Daoy (cell line): ENCODE measurements at regions not wholly inside any gene's neighbourhood (a gene's known extent, or its start where the extent isn't known, plus 50 kb on each side); places are given as distances from the start of the nearest gene placed in this dataset.

Experiments
- DNase-seq: peaks from one replicate; pipeline ENCODE4 v3.0.0-alpha.2; 2015; ENCODE audit warnings: low read depth

GRCh38 chr2:221051162-221051561, 520.9 kb downstream of the EPHA4 start:
- DNase-seq, result no peak

- no peak for DNase-seq
Measured at GRCh38 chr2:221060376-221060775, 511.7 kb downstream of the EPHA4 start.

GRCh38 chr2:221063568-221063967, 508.5 kb downstream of the EPHA4 start:
- DNase-seq, result no peak

GRCh38 chr2:221064058-221064854, 507.8 kb downstream of the EPHA4 start:
- no peak for DNase-seq

GRCh38 chr2:221064880-221065279, 507.2 kb downstream of the EPHA4 start:
- no peak for DNase-seq

- no peak for DNase-seq
Measured at GRCh38 chr2:221068123-221068522, 504.0 kb downstream of the EPHA4 start.

- DNase-seq, result no peak
Measured at GRCh38 chr2:221070106-221070505, 502.0 kb downstream of the EPHA4 start.

- no peak for DNase-seq
Measured at GRCh38 chr2:221073326-221074049, 498.6 kb downstream of the EPHA4 start.

- DNase-seq, result no peak
Measured at GRCh38 chr2:221074238-221074637, 497.9 kb downstream of the EPHA4 start.

- peak; percentile 45 for DNase-seq
Measured at GRCh38 chr2:221075203-221075602, 496.9 kb downstream of the EPHA4 start.

- no peak for DNase-seq
Measured at GRCh38 chr2:221077251-221077650, 494.9 kb downstream of the EPHA4 start.

- DNase-seq, result no peak
Measured at GRCh38 chr2:221077799-221078198, 494.3 kb downstream of the EPHA4 start.

- DNase-seq, result no peak
Measured at GRCh38 chr2:221085341-221085900, 486.7 kb downstream of the EPHA4 start.

- DNase-seq, result no peak
Measured at GRCh38 chr2:221085936-221086335, 486.2 kb downstream of the EPHA4 start.

- no peak for DNase-seq
Measured at GRCh38 chr2:221087779-221088178, 484.3 kb downstream of the EPHA4 start.

GRCh38 chr2:221088506-221088905, 483.6 kb downstream of the EPHA4 start:
- no peak for DNase-seq

- no peak for DNase-seq
Measured at GRCh38 chr2:221095356-221095755, 476.7 kb downstream of the EPHA4 start.

GRCh38 chr2:221096706-221097567, 475.2 kb downstream of the EPHA4 start:
- no peak for DNase-seq

- DNase-seq, result peak; percentile 79
Measured at GRCh38 chr2:221097568-221097915, 474.6 kb downstream of the EPHA4 start.

GRCh38 chr2:221097949-221098348, 474.2 kb downstream of the EPHA4 start:
- no peak for DNase-seq

- peak; percentile 16 for DNase-seq
Measured at GRCh38 chr2:221100467-221101089, 471.5 kb downstream of the EPHA4 start.
